ENCODE measurements at regions not wholly inside any gene's neighbourhood (a gene's known extent, or its start where the extent isn't known, plus 50 kb on each side); places are given as distances from the start of the nearest gene placed in this dataset.

- TF ChIP-seq, protein P1, sequence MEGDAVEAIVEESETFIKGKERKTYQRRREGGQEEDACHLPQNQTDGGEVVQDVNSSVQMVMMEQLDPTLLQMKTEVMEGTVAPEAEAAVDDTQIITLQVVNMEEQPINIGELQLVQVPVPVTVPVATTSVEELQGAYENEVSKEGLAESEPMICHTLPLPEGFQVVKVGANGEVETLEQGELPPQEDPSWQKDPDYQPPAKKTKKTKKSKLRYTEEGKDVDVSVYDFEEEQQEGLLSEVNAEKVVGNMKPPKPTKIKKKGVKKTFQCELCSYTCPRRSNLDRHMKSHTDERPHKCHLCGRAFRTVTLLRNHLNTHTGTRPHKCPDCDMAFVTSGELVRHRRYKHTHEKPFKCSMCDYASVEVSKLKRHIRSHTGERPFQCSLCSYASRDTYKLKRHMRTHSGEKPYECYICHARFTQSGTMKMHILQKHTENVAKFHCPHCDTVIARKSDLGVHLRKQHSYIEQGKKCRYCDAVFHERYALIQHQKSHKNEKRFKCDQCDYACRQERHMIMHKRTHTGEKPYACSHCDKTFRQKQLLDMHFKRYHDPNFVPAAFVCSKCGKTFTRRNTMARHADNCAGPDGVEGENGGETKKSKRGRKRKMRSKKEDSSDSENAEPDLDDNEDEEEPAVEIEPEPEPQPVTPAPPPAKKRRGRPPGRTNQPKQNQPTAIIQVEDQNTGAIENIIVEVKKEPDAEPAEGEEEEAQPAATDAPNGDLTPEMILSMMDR (conservative IDR thresholded peaks at IDR 0.05; ENCODE audit: low read depth, low read length) = no peak
- no peak for TF ChIP-seq EZH2 (IDR thresholded peaks at IDR 0.05; ENCODE audit: borderline replicate concordance, low read depth, low read length, poor library complexity, severe bottlenecking)
Observed at GRCh38 chr7:142646386-142647140, 102.7 kb upstream of the PRSS1 start.
